ENCODE measurements at regions not wholly inside any gene's neighbourhood (a gene's known extent, or its start where the extent isn't known, plus 50 kb on each side); places are given as distances from the start of the nearest gene placed in this dataset.

DNA sequence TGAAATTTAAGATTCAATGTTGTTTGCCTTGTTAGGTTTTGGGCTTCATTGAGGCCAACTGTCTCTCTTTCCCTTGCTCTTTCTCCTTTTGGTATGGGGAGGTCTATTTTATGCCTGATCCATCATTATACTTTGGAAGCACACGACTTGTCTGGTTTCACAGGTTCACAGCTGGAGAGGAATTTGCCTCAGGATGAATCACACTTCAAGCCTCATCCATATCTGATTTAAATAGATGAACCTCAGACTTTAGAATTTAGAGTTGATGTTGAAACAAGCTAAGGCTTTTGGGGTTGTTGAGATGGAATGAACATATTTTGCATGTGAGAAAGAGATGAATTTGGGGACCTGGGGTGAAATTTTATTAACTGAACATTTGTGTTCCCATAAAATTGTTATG lies 150.5 kb upstream of the IGFBP3 start (continued):
- TF ChIP-seq, protein P1, sequence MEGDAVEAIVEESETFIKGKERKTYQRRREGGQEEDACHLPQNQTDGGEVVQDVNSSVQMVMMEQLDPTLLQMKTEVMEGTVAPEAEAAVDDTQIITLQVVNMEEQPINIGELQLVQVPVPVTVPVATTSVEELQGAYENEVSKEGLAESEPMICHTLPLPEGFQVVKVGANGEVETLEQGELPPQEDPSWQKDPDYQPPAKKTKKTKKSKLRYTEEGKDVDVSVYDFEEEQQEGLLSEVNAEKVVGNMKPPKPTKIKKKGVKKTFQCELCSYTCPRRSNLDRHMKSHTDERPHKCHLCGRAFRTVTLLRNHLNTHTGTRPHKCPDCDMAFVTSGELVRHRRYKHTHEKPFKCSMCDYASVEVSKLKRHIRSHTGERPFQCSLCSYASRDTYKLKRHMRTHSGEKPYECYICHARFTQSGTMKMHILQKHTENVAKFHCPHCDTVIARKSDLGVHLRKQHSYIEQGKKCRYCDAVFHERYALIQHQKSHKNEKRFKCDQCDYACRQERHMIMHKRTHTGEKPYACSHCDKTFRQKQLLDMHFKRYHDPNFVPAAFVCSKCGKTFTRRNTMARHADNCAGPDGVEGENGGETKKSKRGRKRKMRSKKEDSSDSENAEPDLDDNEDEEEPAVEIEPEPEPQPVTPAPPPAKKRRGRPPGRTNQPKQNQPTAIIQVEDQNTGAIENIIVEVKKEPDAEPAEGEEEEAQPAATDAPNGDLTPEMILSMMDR (IDR thresholded peaks at IDR 0.05; ENCODE audit: low read depth, low read length, missing input control) = no peak
- no peak for TF ChIP-seq SP1 (IDR thresholded peaks at IDR 0.05)

DNA sequence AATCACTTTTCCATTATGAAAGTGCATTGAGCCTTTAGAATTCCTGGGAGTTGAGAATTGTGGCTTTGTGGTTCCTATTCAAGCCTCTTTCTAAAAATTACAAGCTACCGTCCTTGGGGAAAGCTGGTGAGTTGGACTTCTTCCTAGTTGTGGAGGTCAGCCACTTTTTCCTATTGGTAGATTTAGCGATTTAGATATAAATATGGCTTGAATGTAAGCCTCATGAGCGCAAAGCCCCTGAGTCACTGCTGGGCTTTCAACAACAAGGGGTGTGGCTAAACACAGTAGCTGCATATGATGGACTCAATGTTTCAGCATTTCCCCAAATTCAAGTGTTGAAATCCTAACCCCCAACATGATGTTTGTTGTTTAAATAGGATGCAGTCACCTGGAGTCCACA lies 150.0 kb upstream of the IGFBP3 start:
- Histone ChIP-seq H3K4me3 (ENCODE audit: low read depth in 1 of 3, low read length in 3 of 3) (no peak overlapping the region), H3K4me1 (ENCODE audit: control insufficient read depth in 4 of 4, insufficient read depth in 4 of 4, low read length in 3 of 4) (no peaks in the 10 kb centered on the region), H3K27ac (ENCODE audit: low read depth in 1 of 2, low read length in 2 of 2) (no peak overlapping the region), H3K9ac (ENCODE audit: low read depth in 1 of 2, low read length in 2 of 2) (no peak overlapping the region), H3K36me3 (ENCODE audit: control insufficient read depth in 4 of 4, insufficient read depth in 3 of 4, low read depth in 1 of 4, low read length in 3 of 4) (no peaks in the 10 kb centered on the region), H3K9me3 (ENCODE audit: control insufficient read depth in 4 of 4, low read length in 3 of 4) (no peaks in the 10 kb centered on the region), H3K27me3 (ENCODE audit: control insufficient read depth in 4 of 4, insufficient read depth in 4 of 4, low read length in 3 of 4) (no peaks in the 10 kb centered on the region)
- no peak for TF ChIP-seq HNF4A (conservative IDR thresholded peaks at IDR 0.05)
- no peak for TF ChIP-seq TAF1 (conservative IDR thresholded peaks at IDR 0.05)
- no peak for TF ChIP-seq FOXA2 (IDR thresholded peaks at IDR 0.05)
- no peak for TF ChIP-seq RXRA (IDR thresholded peaks at IDR 0.05)
- TF ChIP-seq, protein P1 (IDR thresholded peaks at IDR 0.05; ENCODE audit: low read depth, low read length, missing input control) = no peak
- TF ChIP-seq, protein P2, sequence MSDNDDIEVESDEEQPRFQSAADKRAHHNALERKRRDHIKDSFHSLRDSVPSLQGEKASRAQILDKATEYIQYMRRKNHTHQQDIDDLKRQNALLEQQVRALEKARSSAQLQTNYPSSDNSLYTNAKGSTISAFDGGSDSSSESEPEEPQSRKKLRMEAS (IDR thresholded peaks at IDR 0.05) = no peak
- TF ChIP-seq, protein P3, sequence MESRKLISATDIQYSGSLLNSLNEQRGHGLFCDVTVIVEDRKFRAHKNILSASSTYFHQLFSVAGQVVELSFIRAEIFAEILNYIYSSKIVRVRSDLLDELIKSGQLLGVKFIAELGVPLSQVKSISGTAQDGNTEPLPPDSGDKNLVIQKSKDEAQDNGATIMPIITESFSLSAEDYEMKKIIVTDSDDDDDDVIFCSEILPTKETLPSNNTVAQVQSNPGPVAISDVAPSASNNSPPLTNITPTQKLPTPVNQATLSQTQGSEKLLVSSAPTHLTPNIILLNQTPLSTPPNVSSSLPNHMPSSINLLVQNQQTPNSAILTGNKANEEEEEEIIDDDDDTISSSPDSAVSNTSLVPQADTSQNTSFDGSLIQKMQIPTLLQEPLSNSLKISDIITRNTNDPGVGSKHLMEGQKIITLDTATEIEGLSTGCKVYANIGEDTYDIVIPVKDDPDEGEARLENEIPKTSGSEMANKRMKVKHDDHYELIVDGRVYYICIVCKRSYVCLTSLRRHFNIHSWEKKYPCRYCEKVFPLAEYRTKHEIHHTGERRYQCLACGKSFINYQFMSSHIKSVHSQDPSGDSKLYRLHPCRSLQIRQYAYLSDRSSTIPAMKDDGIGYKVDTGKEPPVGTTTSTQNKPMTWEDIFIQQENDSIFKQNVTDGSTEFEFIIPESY (IDR thresholded peaks at IDR 0.05) = no peak
- TF ChIP-seq HNF4G (IDR thresholded peaks at IDR 0.05) = no peak
- no peak for TF ChIP-seq GABPA (IDR thresholded peaks at IDR 0.05 in 1 of 2, conservative IDR thresholded peaks at IDR 0.05 in 1 of 2)
- TF ChIP-seq, protein P4, sequence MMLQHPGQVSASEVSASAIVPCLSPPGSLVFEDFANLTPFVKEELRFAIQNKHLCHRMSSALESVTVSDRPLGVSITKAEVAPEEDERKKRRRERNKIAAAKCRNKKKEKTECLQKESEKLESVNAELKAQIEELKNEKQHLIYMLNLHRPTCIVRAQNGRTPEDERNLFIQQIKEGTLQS (IDR thresholded peaks at IDR 0.05) = no peak
- no peak for TF ChIP-seq YY1 (IDR thresholded peaks at IDR 0.05)
- no peak for TF ChIP-seq FOXA1 (IDR thresholded peaks at IDR 0.05)
- TF ChIP-seq, protein P5, sequence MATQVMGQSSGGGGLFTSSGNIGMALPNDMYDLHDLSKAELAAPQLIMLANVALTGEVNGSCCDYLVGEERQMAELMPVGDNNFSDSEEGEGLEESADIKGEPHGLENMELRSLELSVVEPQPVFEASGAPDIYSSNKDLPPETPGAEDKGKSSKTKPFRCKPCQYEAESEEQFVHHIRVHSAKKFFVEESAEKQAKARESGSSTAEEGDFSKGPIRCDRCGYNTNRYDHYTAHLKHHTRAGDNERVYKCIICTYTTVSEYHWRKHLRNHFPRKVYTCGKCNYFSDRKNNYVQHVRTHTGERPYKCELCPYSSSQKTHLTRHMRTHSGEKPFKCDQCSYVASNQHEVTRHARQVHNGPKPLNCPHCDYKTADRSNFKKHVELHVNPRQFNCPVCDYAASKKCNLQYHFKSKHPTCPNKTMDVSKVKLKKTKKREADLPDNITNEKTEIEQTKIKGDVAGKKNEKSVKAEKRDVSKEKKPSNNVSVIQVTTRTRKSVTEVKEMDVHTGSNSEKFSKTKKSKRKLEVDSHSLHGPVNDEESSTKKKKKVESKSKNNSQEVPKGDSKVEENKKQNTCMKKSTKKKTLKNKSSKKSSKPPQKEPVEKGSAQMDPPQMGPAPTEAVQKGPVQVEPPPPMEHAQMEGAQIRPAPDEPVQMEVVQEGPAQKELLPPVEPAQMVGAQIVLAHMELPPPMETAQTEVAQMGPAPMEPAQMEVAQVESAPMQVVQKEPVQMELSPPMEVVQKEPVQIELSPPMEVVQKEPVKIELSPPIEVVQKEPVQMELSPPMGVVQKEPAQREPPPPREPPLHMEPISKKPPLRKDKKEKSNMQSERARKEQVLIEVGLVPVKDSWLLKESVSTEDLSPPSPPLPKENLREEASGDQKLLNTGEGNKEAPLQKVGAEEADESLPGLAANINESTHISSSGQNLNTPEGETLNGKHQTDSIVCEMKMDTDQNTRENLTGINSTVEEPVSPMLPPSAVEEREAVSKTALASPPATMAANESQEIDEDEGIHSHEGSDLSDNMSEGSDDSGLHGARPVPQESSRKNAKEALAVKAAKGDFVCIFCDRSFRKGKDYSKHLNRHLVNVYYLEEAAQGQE (IDR thresholded peaks at IDR 0.05) = no peak
- TF ChIP-seq NR2F2 (IDR thresholded peaks at IDR 0.05) = no peak
- TF ChIP-seq EGR1 (IDR thresholded peaks at IDR 0.05; ENCODE audit: low read depth in 2 of 2) = no peak
- TF ChIP-seq RAD21 (IDR thresholded peaks at IDR 0.05) = no peak
- no peak for TF ChIP-seq SP1 (IDR thresholded peaks at IDR 0.05)
- TF ChIP-seq JUND (IDR thresholded peaks at IDR 0.05) = no peak
- DNase-seq (ENCODE audit: low spot score) = no peak
- 86% methylated on average over 3 of the region's 3 CpGs for WGBS

Data from liver (tissue), 8 donors.